Skeletal muscle satellite cell (primary cell): ENCODE measurements at regions not wholly inside any gene's neighbourhood (a gene's known extent, or its start where the extent isn't known, plus 50 kb on each side); places are given as distances from the start of the nearest gene placed in this dataset.

Experiments
- H3K27me3 ChIP-seq: 2 replicates; pipeline ENCODE4 v1.7.0; 2013; ENCODE audit warnings: low read length; ENCODE audit not compliant: control insufficient read depth, insufficient read depth
- H3K36me3 ChIP-seq: 2 replicates; pipeline ENCODE4 v1.7.0; 2013; ENCODE audit warnings: mild to moderate bottlenecking, control low read depth, low read length; ENCODE audit not compliant: insufficient read depth
- H3K4me1 ChIP-seq: 2 replicates; pipeline ENCODE4 v1.7.0; 2013; ENCODE audit warnings: low read length; ENCODE audit not compliant: control insufficient read depth, insufficient read depth
- H3K4me2 ChIP-seq: 2 replicates; pipeline ENCODE4 v1.7.0; 2013; ENCODE audit warnings: mild to moderate bottlenecking, low read length
- H3K4me3 ChIP-seq: 2 replicates; pipeline ENCODE4 v1.7.0; 2013; ENCODE audit warnings: low read length
- H3K9ac ChIP-seq: 2 replicates; pipeline ENCODE4 v1.7.0; 2013; ENCODE audit warnings: mild to moderate bottlenecking, low read depth, low read length, moderate library complexity
- H3K9me3 ChIP-seq: replicated peaks from 2 replicates; pipeline ENCODE4 v1.7.0; 2013; ENCODE audit warnings: mild to moderate bottlenecking, control low read depth, low read length

GRCh38 chr5:174221436-174221835 is 175.9 kb downstream of the NSG2 start:
- Histone ChIP-seq H3K4me3 (no peak overlapping the region), H3K9me3 (no peaks in the 10 kb centered on the region), H3K36me3 (no peaks in the 10 kb centered on the region)

DNA sequence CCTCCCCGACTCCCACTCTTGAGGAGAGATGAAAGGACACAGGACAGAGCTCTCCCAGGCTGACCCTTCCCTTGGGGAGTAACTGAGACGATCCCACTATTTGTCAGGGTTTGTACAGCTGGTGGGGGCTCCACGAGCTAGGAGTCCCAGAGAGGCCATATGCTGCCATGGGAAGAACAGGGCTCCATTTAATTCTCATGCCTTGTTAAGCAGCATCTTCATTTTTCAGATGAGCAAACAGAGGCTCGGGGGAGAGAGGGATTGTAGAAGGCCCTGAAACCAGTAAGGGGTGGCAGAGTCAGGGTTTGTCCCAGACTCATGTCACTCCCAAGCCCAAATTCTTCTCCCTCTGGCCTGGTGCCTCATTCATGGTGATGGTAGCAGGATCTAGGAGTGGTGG is 176.4 kb downstream of the NSG2 start:
- no peak overlapping the region for H3K9ac ChIP-seq
- no peak overlapping the region for H3K4me3 ChIP-seq
- no peak overlapping the region for H3K4me2 ChIP-seq
- H3K4me1 ChIP-seq: no peaks in the 10 kb centered on the region
- H3K9me3 ChIP-seq: no peaks in the 10 kb centered on the region
- H3K36me3 ChIP-seq: no peaks in the 10 kb centered on the region
- H3K27me3 ChIP-seq: no peaks in the 10 kb centered on the region

More at GRCh38 chr5:174221436-174221835, 175.9 kb downstream of the NSG2 start:
- Histone ChIP-seq H3K4me2 (no peak overlapping the region), H3K27me3 (no peaks in the 10 kb centered on the region), H3K4me1 (no peaks in the 10 kb centered on the region), H3K9ac (no peak overlapping the region)

- no peak overlapping the region for H3K4me2 ChIP-seq
- no peaks in the 10 kb centered on the region for H3K36me3 ChIP-seq
- H3K4me1 ChIP-seq: no peaks in the 10 kb centered on the region
- H3K4me3 ChIP-seq: no peak overlapping the region
- no peak overlapping the region for H3K9ac ChIP-seq
- no peaks in the 10 kb centered on the region for H3K9me3 ChIP-seq
- H3K27me3 ChIP-seq: no peaks in the 10 kb centered on the region
Observed at GRCh38 chr5:174222891-174223290, 177.4 kb downstream of the NSG2 start.

DNA sequence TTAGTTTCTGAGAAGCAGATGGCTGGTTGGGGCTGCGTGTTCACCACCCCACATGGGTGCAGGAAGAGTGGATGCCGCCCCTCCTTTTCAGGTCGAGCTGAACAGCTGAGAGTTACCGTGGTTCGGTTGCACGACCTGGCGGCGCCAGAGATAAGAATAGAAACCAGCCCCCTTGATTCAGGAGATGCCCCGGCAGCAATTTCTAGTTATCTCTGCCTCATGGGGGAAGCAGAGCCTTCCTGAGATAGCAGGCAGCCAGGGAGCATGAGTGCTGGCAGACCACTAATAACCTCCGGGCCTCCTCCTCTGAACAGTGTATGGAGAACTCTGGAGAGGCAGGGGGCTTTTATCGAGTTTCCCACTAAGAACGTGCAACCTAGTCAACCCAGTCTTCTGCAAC is 177.8 kb downstream of the NSG2 start:
- Histone ChIP-seq H3K27me3 (no peaks in the 10 kb centered on the region), H3K4me2 (no peak overlapping the region), H3K9me3 (no peaks in the 10 kb centered on the region), H3K36me3 (no peaks in the 10 kb centered on the region), H3K9ac (no peak overlapping the region), H3K4me1 (no peaks in the 10 kb centered on the region), H3K4me3 (no peak overlapping the region)

DNA sequence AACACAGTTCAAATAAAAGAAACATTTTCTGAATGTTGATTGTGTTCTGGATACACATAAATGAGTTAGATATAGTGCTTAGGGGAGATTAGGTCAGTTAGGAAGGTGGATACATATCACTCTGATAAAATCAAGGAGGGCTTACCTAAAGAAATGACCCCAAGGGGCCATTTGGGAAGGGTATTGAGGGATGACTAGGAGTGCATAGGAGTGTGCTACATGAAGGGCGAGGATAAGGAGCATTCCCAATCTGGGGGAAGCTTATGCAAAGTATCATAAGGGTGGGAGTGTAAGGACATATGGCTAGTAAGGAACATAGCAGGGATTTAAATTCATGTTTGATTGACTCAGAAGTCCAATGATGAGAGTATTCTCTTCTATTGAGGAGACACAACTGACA is 183.6 kb downstream of the NSG2 start:
- Histone ChIP-seq H3K9me3 (peaks cover under 1% of the 10 kb centered on the region), H3K9ac (no peak overlapping the region), H3K4me1 (no peaks in the 10 kb centered on the region), H3K36me3 (no peaks in the 10 kb centered on the region), H3K4me2 (no peak overlapping the region), H3K27me3 (no peaks in the 10 kb centered on the region), H3K4me3 (no peak overlapping the region)

- no peak overlapping the region for H3K4me2 ChIP-seq
- H3K4me1 ChIP-seq: no peaks in the 10 kb centered on the region
- H3K36me3 ChIP-seq: no peaks in the 10 kb centered on the region
- H3K9me3 ChIP-seq: peaks cover 5% of the 10 kb centered on the region
- no peaks in the 10 kb centered on the region for H3K27me3 ChIP-seq
- no peak overlapping the region for H3K9ac ChIP-seq
- H3K4me3 ChIP-seq: no peak overlapping the region
Observed at GRCh38 chr5:174229514-174230370, 184.2 kb downstream of the NSG2 start.

DNA sequence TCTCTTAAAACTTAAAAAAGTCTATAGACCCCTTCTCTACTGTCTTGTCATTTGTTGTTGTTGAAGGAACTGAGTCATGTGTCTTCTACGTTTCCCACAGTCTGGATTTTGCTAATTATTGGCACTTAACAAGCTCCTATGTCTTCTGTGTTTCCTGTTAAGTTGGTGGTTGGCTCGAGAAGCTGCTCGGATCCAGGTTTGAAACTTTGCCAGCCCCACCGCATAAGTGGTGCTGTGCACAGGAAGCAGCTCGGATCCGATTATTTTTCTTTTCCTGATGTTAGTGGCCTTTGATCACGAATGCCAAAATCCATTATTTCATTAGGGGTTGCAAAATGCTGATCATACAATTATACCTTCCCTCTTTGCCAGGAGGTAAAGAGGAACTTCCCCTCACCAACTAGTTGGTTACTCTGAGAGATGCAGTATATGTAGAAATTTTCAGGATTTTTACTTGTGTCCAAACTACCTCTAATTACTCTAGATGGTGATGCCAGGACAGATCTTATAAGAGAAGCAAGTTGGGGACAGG is 186.5 kb downstream of the NSG2 start:
- no peak overlapping the region for H3K4me2 ChIP-seq
- H3K9me3 ChIP-seq: peaks cover 5% of the 10 kb centered on the region
- H3K36me3 ChIP-seq: no peaks in the 10 kb centered on the region
- no peaks in the 10 kb centered on the region for H3K27me3 ChIP-seq
- H3K4me1 ChIP-seq: no peaks in the 10 kb centered on the region
- no peak overlapping the region for H3K9ac ChIP-seq
- H3K4me3 ChIP-seq: no peak overlapping the region

DNA sequence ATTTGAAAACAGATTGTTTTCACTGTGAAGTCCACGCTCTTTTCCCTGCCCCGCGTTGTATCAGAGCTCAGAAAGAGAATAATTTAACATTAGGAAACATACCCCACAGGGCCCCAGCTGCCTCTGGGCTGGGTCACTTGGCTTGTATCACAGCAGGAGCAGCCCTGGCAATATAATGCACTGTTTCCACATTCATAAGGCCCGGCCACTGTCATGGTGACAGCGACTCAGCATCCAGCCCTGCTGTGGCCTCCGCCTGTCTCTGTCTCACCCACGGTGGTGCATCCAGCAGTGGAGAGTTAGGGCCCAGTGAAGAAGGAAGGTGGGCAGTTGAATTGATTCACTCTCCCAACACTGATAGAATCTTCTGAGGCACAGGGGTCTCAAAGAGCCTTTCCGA is 188.9 kb downstream of the NSG2 start:
- no peak overlapping the region for H3K4me3 ChIP-seq
- H3K9ac ChIP-seq: no peak overlapping the region
- no peak overlapping the region for H3K4me2 ChIP-seq
- no peaks in the 10 kb centered on the region for H3K27me3 ChIP-seq
- H3K9me3 ChIP-seq: peaks cover 5% of the 10 kb centered on the region
- H3K4me1 ChIP-seq: no peaks in the 10 kb centered on the region
- no peaks in the 10 kb centered on the region for H3K36me3 ChIP-seq

GRCh38 chr5:174235221-174236011 is 189.9 kb downstream of the NSG2 start:
- Histone ChIP-seq H3K4me3 (no peak overlapping the region), H3K27me3 (no peaks in the 10 kb centered on the region), H3K36me3 (no peaks in the 10 kb centered on the region), H3K9ac (no peak overlapping the region), H3K4me2 (no peak overlapping the region), H3K9me3 (peaks cover 5% of the 10 kb centered on the region), H3K4me1 (no peaks in the 10 kb centered on the region)

GRCh38 chr5:174236070-174236469 is 190.6 kb downstream of the NSG2 start:
- Histone ChIP-seq H3K4me3 (no peak overlapping the region), H3K4me1 (no peaks in the 10 kb centered on the region), H3K36me3 (no peaks in the 10 kb centered on the region), H3K9me3 (peaks cover 5% of the 10 kb centered on the region), H3K9ac (no peak overlapping the region), H3K27me3 (no peaks in the 10 kb centered on the region), H3K4me2 (no peak overlapping the region)

GRCh38 chr5:174239718-174240117 is 194.2 kb downstream of the NSG2 start:
- Histone ChIP-seq H3K4me3 (no peak overlapping the region), H3K4me2 (no peak overlapping the region), H3K4me1 (no peaks in the 10 kb centered on the region), H3K36me3 (no peaks in the 10 kb centered on the region), H3K9ac (no peak overlapping the region), H3K9me3 (no peaks in the 10 kb centered on the region), H3K27me3 (no peaks in the 10 kb centered on the region)
